ENCODE measurements at regions not wholly inside any gene's neighbourhood (a gene's known extent, or its start where the extent isn't known, plus 50 kb on each side); places are given as distances from the start of the nearest gene placed in this dataset.

- no peak for TF ChIP-seq ZFX (IDR thresholded peaks at IDR 0.05)
Observed at GRCh38 chr6:804771-805170, 111.8 kb upstream of the EXOC2 start (continued).

DNA sequence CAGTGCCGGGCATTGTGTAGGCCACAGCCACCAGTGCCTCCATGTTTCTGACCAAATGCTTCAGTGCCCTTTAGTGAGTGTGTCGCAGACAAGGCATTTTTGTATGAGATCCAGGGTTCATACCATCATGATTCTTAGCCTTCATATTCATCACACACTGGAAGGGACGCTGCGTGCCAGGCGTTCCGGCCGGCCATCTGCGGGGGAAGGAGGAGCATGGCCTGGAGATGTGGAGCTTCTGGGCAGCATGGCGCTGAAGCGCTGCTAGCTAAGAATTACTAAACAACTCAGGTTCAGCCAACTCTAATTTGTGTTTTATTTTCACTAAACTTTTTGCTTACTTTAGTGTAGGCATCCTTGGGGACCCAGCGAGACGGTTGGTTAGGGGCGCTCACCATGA is 111.4 kb upstream of the EXOC2 start:
- no peak for ATAC-seq
- RAD21 ChIA-PET (ENCODE audit: low non-redundant PET in 1 of 2, low total read pairs in 2 of 2, uncharacterized antibody in 2 of 2, unreplicated experiment in 2 of 2) = no interaction called here
- Histone ChIP-seq H3K27me3 (ENCODE audit: insufficient read depth, low read length) (no peaks in the 10 kb centered on the region), H4K20me1 (ENCODE audit: insufficient read depth) (no peaks in the 10 kb centered on the region), H3K9me2 (ENCODE audit: insufficient read depth) (no peaks in the 10 kb centered on the region), H3K79me2 (ENCODE audit: insufficient read depth, low read length) (no peaks in the 10 kb centered on the region), H3K27ac (ENCODE audit: low read depth, low read length) (no peak overlapping the region), H3K9ac (ENCODE audit: low read length) (no peak overlapping the region), H3K4me1 (ENCODE audit: control insufficient read depth in 1 of 2, insufficient read depth in 2 of 2, low read length in 2 of 2) (no peaks in the 10 kb centered on the region), H2AFZ (ENCODE audit: low read depth, low read length, poor library complexity, severe bottlenecking) (no peak overlapping the region), H3K4me2 (ENCODE audit: low read length) (no peak overlapping the region), H3K4me3 (replicated peaks in 1 of 2; ENCODE audit: low read depth in 1 of 2, low read length in 2 of 2) (no peak overlapping the region), H3K36me3 (ENCODE audit: control insufficient read depth in 1 of 2, insufficient read depth in 2 of 2, low read length in 2 of 2) (no peaks in the 10 kb centered on the region), H3K9me3 (ENCODE audit: control insufficient read depth in 1 of 2, insufficient read depth in 1 of 2, low read depth in 1 of 2, low read length in 2 of 2) (no peaks in the 10 kb centered on the region)
- CTCF ChIA-PET = no interaction called here
- BruUV-seq (replicated peaks) = no TSS peak
- DNase-seq (ENCODE audit: low read depth, low spot score) = no peak
- intact Hi-C loops (cut with micrococcal nuclease) = no loop called here
- POLR2A ChIA-PET = no interaction called here
- TF ChIP-seq, protein P1, sequence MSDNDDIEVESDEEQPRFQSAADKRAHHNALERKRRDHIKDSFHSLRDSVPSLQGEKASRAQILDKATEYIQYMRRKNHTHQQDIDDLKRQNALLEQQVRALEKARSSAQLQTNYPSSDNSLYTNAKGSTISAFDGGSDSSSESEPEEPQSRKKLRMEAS (IDR thresholded peaks at IDR 0.05) = no peak
- TF ChIP-seq SRF (IDR thresholded peaks at IDR 0.05; ENCODE audit: low read depth) (no peak), EGR1 (IDR thresholded peaks at IDR 0.05; ENCODE audit: low read depth) (no peak), CTCF (IDR thresholded peaks at IDR 0.05 in 2 of 3, conservative IDR thresholded peaks at IDR 0.05 in 1 of 3; ENCODE audit: borderline replicate concordance in 1 of 3, insufficient read depth in 1 of 3, low read depth in 2 of 3, low read length in 2 of 3) (no peak), CBX3 (IDR thresholded peaks at IDR 0.05; ENCODE audit: low read depth) (no peak), ZNF274 (IDR thresholded peaks at IDR 0.05; ENCODE audit: low read depth, low read length) (no peak)
